CD4-positive, alpha-beta T cell (primary cell): ENCODE measurements at regions not wholly inside any gene's neighbourhood (a gene's known extent, or its start where the extent isn't known, plus 50 kb on each side); places are given as distances from the start of the nearest gene placed in this dataset.

ENCODE experiments used
- ATAC-seq: fragments of 200-7000 bp; cut with Tn5 transposase; one replicate; pipeline ENCODE4 v1.10.0; 2022; ENCODE audit warnings: mild to moderate bottlenecking; ENCODE audit not compliant: poor library complexity
- CTCF ChIA-PET: fragments of 350-600 bp; sonication (Branson Sonifier 250); formaldehyde crosslinking; loops from one replicate; lab custom pipeline; 2021; ENCODE audit warnings: antibody characterized with exemption, inconsistent platforms; lab: Charles Lee
- POLR2A ChIA-PET: fragments of 350-600 bp; sonication (Branson Sonifier 250); formaldehyde crosslinking; loops from one replicate; lab custom pipeline; 2021; ENCODE audit warnings: antibody characterized with exemption, inconsistent platforms; lab: Charles Lee
- DNase-seq, 14 experiments: peaks; one replicate each; pipeline ENCODE4 v3.0.0-alpha.2; 2013 to 2020; ENCODE audit warnings: mixed read lengths in 2 of 14
- H3K27ac ChIP-seq, 2 donors: one replicate each; pipeline versions ENCODE4 v1.5.1 to v1.7.0; 2013; ENCODE audit warnings: low read length in 2 of 2, low read depth in 1 of 2, mild to moderate bottlenecking in 1 of 2
- H3K27me3 ChIP-seq, 2 experiments: 1 replicate in 1 of 2; 2 replicates in 1 of 2; pipeline versions ENCODE4 v1.6.1 to v1.7.0; 2013; ENCODE audit warnings: low read length in 2 of 2, control low read depth in 1 of 2, mild to moderate bottlenecking in 1 of 2, moderate library complexity in 1 of 2; ENCODE audit not compliant: insufficient read depth in 2 of 2, control insufficient read depth in 1 of 2
- H3K36me3 ChIP-seq: one replicate; pipeline ENCODE4 v1.6.1; 2013; ENCODE audit warnings: low read length, control low read depth; ENCODE audit not compliant: insufficient read depth
- H3K4me1 ChIP-seq: one replicate; pipeline ENCODE4 v1.6.1; 2013; ENCODE audit warnings: low read length, control low read depth; ENCODE audit not compliant: insufficient read depth
- H3K4me3 ChIP-seq: one replicate; pipeline ENCODE4 v1.5.1; 2013; ENCODE audit warnings: mild to moderate bottlenecking, low read length, moderate library complexity
- H3K9me3 ChIP-seq, 2 experiments: 1 replicate in 1 of 2; 2 replicates in 1 of 2; pipeline versions ENCODE4 v1.6.1 to v1.7.0; 2013; ENCODE audit warnings: low read length in 2 of 2, mild to moderate bottlenecking in 2 of 2, control low read depth in 1 of 2, moderate library complexity in 1 of 2; ENCODE audit not compliant: control insufficient read depth in 1 of 2, insufficient read depth in 1 of 2
- H3K27ac Mint-ChIP-seq: one replicate; pipeline ENCODE4 v1.8.0; 2020; ENCODE audit warnings: mixed read lengths
- H3K27me3 Mint-ChIP-seq: one replicate; pipeline ENCODE4 v1.8.0; 2021; ENCODE audit warnings: mixed read lengths
- H3K36me3 Mint-ChIP-seq: one replicate; pipeline ENCODE4 v1.8.0; 2021; ENCODE audit warnings: low read depth, mixed read lengths
- H3K4me1 Mint-ChIP-seq: one replicate; pipeline ENCODE4 v1.8.0; 2021; ENCODE audit warnings: low read depth, mixed read lengths
- H3K4me3 Mint-ChIP-seq: one replicate; pipeline ENCODE4 v1.8.0; 2020; ENCODE audit warnings: mild to moderate bottlenecking, mixed read lengths
- H3K9me3 Mint-ChIP-seq: one replicate; pipeline ENCODE4 v1.8.0; 2020; ENCODE audit warnings: mixed read lengths
- intact Hi-C, 2 experiments: fragments of 100-400 bp; cut with DNase I in 1 of 2; cut with micrococcal nuclease in 1 of 2; formaldehyde crosslinking; loops; one replicate each; pipeline versions ENCODE4 v1.15.1 to v1.9.0; 2023 to 2025; cut with DNase I, micrococcal nuclease
- TF ChIP-seq, protein P1 (sequence below): fragments of 200-600 bp; IDR thresholded peaks from one replicate; pipeline ENCODE4 v1.8.0; 2022; ENCODE audit warnings: antibody characterized with exemption, mild to moderate bottlenecking

DNA sequence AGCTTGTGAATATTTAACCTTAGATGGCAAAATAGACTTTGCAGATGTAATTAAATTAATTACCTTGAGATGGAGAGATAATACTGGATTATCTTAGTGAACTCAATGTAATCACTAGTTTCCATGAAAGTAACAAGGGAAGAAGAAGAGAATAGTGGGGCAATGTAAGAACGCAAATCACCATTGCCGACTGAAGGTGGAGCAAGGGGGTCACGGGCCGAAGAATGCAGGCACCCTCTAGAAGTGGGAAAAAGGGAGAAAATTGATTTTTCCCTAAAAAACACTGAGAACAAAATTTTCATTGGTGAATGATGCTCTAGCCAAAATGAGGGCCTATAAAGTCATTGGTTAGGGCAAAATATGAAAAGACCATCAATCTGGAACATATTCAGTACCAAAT, 375.6 kb upstream of the EPHA5 start:
- intact Hi-C loops, result no loop called here
- TF ChIP-seq, protein P1, sequence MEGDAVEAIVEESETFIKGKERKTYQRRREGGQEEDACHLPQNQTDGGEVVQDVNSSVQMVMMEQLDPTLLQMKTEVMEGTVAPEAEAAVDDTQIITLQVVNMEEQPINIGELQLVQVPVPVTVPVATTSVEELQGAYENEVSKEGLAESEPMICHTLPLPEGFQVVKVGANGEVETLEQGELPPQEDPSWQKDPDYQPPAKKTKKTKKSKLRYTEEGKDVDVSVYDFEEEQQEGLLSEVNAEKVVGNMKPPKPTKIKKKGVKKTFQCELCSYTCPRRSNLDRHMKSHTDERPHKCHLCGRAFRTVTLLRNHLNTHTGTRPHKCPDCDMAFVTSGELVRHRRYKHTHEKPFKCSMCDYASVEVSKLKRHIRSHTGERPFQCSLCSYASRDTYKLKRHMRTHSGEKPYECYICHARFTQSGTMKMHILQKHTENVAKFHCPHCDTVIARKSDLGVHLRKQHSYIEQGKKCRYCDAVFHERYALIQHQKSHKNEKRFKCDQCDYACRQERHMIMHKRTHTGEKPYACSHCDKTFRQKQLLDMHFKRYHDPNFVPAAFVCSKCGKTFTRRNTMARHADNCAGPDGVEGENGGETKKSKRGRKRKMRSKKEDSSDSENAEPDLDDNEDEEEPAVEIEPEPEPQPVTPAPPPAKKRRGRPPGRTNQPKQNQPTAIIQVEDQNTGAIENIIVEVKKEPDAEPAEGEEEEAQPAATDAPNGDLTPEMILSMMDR, result no peak
- H3K4me3 Mint-ChIP-seq, result no peak overlapping the region
- Histone ChIP-seq H3K36me3 (no peaks in the 10 kb centered on the region), H3K27ac (no peak overlapping the region), H3K27me3 (no peaks in the 10 kb centered on the region), H3K9me3 (peaks cover 3% of the 10 kb centered on the region in 2 experiments), H3K4me1 (no peaks in the 10 kb centered on the region), H3K4me3 (no peak overlapping the region)
- no peaks in the 10 kb centered on the region for H3K27me3 Mint-ChIP-seq
- ATAC-seq (no peak), DNase-seq (no peak)
- H3K9me3 Mint-ChIP-seq, result peaks cover 10% of the 10 kb centered on the region
- ChIA-PET CTCF (no interaction called here), POLR2A (no interaction called here)
- H3K4me1 Mint-ChIP-seq, result no peaks in the 10 kb centered on the region
- no peaks in the 10 kb centered on the region for H3K36me3 Mint-ChIP-seq
- no peak overlapping the region for H3K27ac Mint-ChIP-seq

DNA sequence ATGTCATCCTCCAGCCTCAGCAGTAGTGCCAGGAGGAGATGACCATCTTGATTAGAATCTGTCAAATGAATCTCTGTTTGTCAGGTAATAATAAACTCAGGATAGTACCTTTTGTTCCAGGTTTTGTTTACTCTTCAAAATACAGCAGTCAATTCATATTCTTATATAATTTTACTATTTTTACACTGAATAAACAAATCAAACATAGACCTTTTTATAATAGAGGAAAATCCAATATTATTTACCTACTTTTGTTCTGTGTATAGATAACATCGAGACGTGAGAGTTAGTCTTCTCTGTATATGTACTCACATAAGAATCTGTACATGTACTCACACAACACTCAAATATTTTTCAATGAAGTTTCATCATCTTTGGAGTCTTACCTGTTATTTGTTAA, 365.4 kb upstream of the EPHA5 start:
- Histone ChIP-seq H3K4me1 (no peaks in the 10 kb centered on the region), H3K9me3 (no peaks in the 10 kb centered on the region), H3K4me3 (no peak overlapping the region), H3K27ac (no peak overlapping the region), H3K36me3 (no peaks in the 10 kb centered on the region), H3K27me3 (no peaks in the 10 kb centered on the region)
- intact Hi-C loops, result no loop called here
- Mint-ChIP-seq H3K9me3 (peaks cover 11% of the 10 kb centered on the region), H3K4me1 (no peaks in the 10 kb centered on the region), H3K27ac (no peak overlapping the region), H3K4me3 (no peak overlapping the region), H3K27me3 (no peaks in the 10 kb centered on the region), H3K36me3 (no peaks in the 10 kb centered on the region)
- ATAC-seq, result no peak
- TF ChIP-seq, protein P1, result no peak
- no peak for DNase-seq
- ChIA-PET CTCF (no interaction called here), POLR2A (no interaction called here)

DNA sequence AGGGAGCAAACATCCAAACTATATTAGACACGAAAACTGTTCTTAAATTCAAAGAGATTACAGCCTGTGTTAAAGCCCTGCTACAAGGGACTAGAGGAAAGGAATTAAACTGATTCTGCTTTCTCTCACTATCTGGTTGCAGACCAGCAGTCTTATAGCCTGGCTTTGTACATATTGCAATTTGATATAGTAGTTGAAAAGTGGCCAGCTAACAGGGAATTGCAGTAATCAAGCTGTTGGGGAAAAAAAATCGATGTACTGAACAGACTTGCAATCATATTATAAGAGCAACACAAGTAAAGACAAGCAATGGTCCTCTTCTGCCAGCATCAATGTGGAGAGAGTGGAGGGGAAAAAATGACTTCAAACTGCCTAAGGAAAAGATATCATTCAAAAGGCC, 364.4 kb upstream of the EPHA5 start:
- Histone ChIP-seq H3K27me3 (no peaks in the 10 kb centered on the region), H3K4me1 (no peaks in the 10 kb centered on the region), H3K27ac (no peak overlapping the region), H3K4me3 (no peak overlapping the region), H3K9me3 (no peaks in the 10 kb centered on the region), H3K36me3 (no peaks in the 10 kb centered on the region)
- intact Hi-C loops, result no loop called here
- H3K36me3 Mint-ChIP-seq, result no peaks in the 10 kb centered on the region
- H3K9me3 Mint-ChIP-seq, result peaks cover 13% of the 10 kb centered on the region
- CTCF ChIA-PET, result no interaction called here
- DNase-seq (no peak), ATAC-seq (no peak)
- H3K4me1 Mint-ChIP-seq, result no peaks in the 10 kb centered on the region
- H3K27me3 Mint-ChIP-seq, result no peaks in the 10 kb centered on the region
- POLR2A ChIA-PET, result no interaction called here
- no peak overlapping the region for H3K4me3 Mint-ChIP-seq
- H3K27ac Mint-ChIP-seq, result no peak overlapping the region
- TF ChIP-seq, protein P1, result no peak
